IgD-negative memory B cell (primary cell): ENCODE measurements at regions not wholly inside any gene's neighbourhood (a gene's known extent, or its start where the extent isn't known, plus 50 kb on each side); places are given as distances from the start of the nearest gene placed in this dataset.

Source experiments
- H3K27ac Mint-ChIP-seq, 3 donors: one replicate each; pipeline ENCODE4 v1.8.0; 2020 to 2022; ENCODE audit warnings: mild to moderate bottlenecking in 3 of 3, mixed read lengths in 3 of 3, moderate library complexity in 1 of 3
- H3K27me3 Mint-ChIP-seq: one replicate; pipeline ENCODE4 v1.8.0; 2021; ENCODE audit warnings: mixed read lengths
- H3K36me3 Mint-ChIP-seq: one replicate; pipeline ENCODE4 v1.8.0; 2020; ENCODE audit warnings: mild to moderate bottlenecking, mixed read lengths
- H3K4me1 Mint-ChIP-seq, 3 donors: one replicate each; pipeline ENCODE4 v1.8.0; 2020 to 2022; ENCODE audit warnings: mixed read lengths in 3 of 3, mild to moderate bottlenecking in 1 of 3
- H3K4me3 Mint-ChIP-seq, 4 donors: one replicate each; pipeline ENCODE4 v1.8.0; 2020 to 2022; ENCODE audit warnings: mild to moderate bottlenecking in 4 of 4, mixed read lengths in 4 of 4, moderate library complexity in 3 of 4
- H3K9me3 Mint-ChIP-seq, 3 donors: one replicate each; pipeline ENCODE4 v1.8.0; 2020 to 2021; ENCODE audit warnings: mixed read lengths in 3 of 3, mild to moderate bottlenecking in 1 of 3

- peaks cover 2 to 3% (median 3%) of the 10 kb centered on the region in 3 donors for H3K9me3 Mint-ChIP-seq
- H3K27me3 Mint-ChIP-seq, result no peaks in the 10 kb centered on the region
- no peaks in the 10 kb centered on the region for H3K36me3 Mint-ChIP-seq
- H3K27ac Mint-ChIP-seq, result no peak overlapping the region
- no peak overlapping the region for H3K4me3 Mint-ChIP-seq
- no peaks in the 10 kb centered on the region for H3K4me1 Mint-ChIP-seq
These were observed 160.5 kb upstream of the KCNJ16 start for GRCh38 chr17:69914520-69914919.

- Mint-ChIP-seq H3K4me1 (no peaks in the 10 kb centered on the region), H3K4me3 (no peak overlapping the region), H3K27ac (no peak overlapping the region), H3K36me3 (no peaks in the 10 kb centered on the region), H3K27me3 (no peaks in the 10 kb centered on the region), H3K9me3 (peaks cover 3 to 11% (median 3%) of the 10 kb centered on the region in 3 donors)
These were observed 158.3 kb upstream of the KCNJ16 start for GRCh38 chr17:69916761-69917160.

GRCh38 chr17:69918164-69918563 lies 156.9 kb upstream of the KCNJ16 start:
- no peak overlapping the region for H3K4me3 Mint-ChIP-seq
- no peaks in the 10 kb centered on the region for H3K36me3 Mint-ChIP-seq
- no peak overlapping the region for H3K27ac Mint-ChIP-seq
- H3K9me3 Mint-ChIP-seq, result peaks cover 3 to 11% (median 3%) of the 10 kb centered on the region in 3 donors
- no peaks in the 10 kb centered on the region for H3K27me3 Mint-ChIP-seq
- no peaks in the 10 kb centered on the region for H3K4me1 Mint-ChIP-seq

GRCh38 chr17:69919789-69920188 lies 155.2 kb upstream of the KCNJ16 start:
- Mint-ChIP-seq H3K27me3 (no peaks in the 10 kb centered on the region), H3K9me3 (peaks cover 3 to 11% (median 3%) of the 10 kb centered on the region in 3 donors), H3K36me3 (no peaks in the 10 kb centered on the region), H3K4me3 (no peak overlapping the region), H3K4me1 (no peaks in the 10 kb centered on the region), H3K27ac (no peak overlapping the region)

- Mint-ChIP-seq H3K27me3 (no peaks in the 10 kb centered on the region), H3K4me3 (no peak overlapping the region), H3K36me3 (no peaks in the 10 kb centered on the region), H3K4me1 (no peaks in the 10 kb centered on the region), H3K27ac (no peak overlapping the region), H3K9me3 (peaks cover 3 to 11% (median 3%) of the 10 kb centered on the region in 3 donors)
These were observed 154.0 kb upstream of the KCNJ16 start for GRCh38 chr17:69921046-69921445.

- Mint-ChIP-seq H3K4me1 (no peaks in the 10 kb centered on the region), H3K27ac (no peak overlapping the region), H3K9me3 (peaks cover 5 to 14% (median 5%) of the 10 kb centered on the region in 3 donors), H3K27me3 (no peaks in the 10 kb centered on the region), H3K4me3 (no peak overlapping the region), H3K36me3 (no peaks in the 10 kb centered on the region)
These were observed 146.4 kb upstream of the KCNJ16 start for GRCh38 chr17:69928611-69929010.

- H3K9me3 Mint-ChIP-seq, result peaks cover 3 to 5% (median 3%) of the 10 kb centered on the region in 3 donors
- peaks cover 1% of the 10 kb centered on the region for H3K36me3 Mint-ChIP-seq
- no peak overlapping the region for H3K4me3 Mint-ChIP-seq
- no peaks in the 10 kb centered on the region for H3K27me3 Mint-ChIP-seq
- no peak overlapping the region for H3K27ac Mint-ChIP-seq
- H3K4me1 Mint-ChIP-seq, result no peaks in the 10 kb centered on the region
These were observed 138.0 kb upstream of the KCNJ16 start for GRCh38 chr17:69936996-69937395.

GRCh38 chr17:69943058-69943457 lies 132.0 kb upstream of the KCNJ16 start:
- Mint-ChIP-seq H3K4me3 (no peak overlapping the region), H3K27ac (no peak overlapping the region), H3K4me1 (no peaks in the 10 kb centered on the region), H3K36me3 (no peaks in the 10 kb centered on the region), H3K27me3 (no peaks in the 10 kb centered on the region), H3K9me3 (peaks cover 0 to 2% (median 0%) of the 10 kb centered on the region in 3 donors)

GRCh38 chr17:69944406-69944805 lies 130.6 kb upstream of the KCNJ16 start:
- H3K36me3 Mint-ChIP-seq, result no peaks in the 10 kb centered on the region
- H3K4me1 Mint-ChIP-seq, result no peaks in the 10 kb centered on the region
- H3K27me3 Mint-ChIP-seq, result no peaks in the 10 kb centered on the region
- H3K9me3 Mint-ChIP-seq, result peaks cover 0 to 2% (median 0%) of the 10 kb centered on the region in 3 donors
- no peak overlapping the region for H3K27ac Mint-ChIP-seq
- H3K4me3 Mint-ChIP-seq, result no peak overlapping the region

- Mint-ChIP-seq H3K4me3 (no peak overlapping the region), H3K36me3 (no peaks in the 10 kb centered on the region), H3K9me3 (peaks cover 0 to 2% (median 0%) of the 10 kb centered on the region in 3 donors), H3K27ac (no peak overlapping the region), H3K4me1 (no peaks in the 10 kb centered on the region), H3K27me3 (no peaks in the 10 kb centered on the region)
These were observed 129.3 kb upstream of the KCNJ16 start for GRCh38 chr17:69945698-69946185.

- H3K27me3 Mint-ChIP-seq, result no peaks in the 10 kb centered on the region
- H3K27ac Mint-ChIP-seq, result no peak overlapping the region
- no peaks in the 10 kb centered on the region for H3K36me3 Mint-ChIP-seq
- H3K9me3 Mint-ChIP-seq, result peaks cover 0 to 2% (median 1%) of the 10 kb centered on the region in 3 donors
- H3K4me1 Mint-ChIP-seq, result no peaks in the 10 kb centered on the region
- no peak overlapping the region for H3K4me3 Mint-ChIP-seq
These were observed 127.8 kb upstream of the KCNJ16 start for GRCh38 chr17:69947027-69947759.

- Mint-ChIP-seq H3K4me1 (no peaks in the 10 kb centered on the region), H3K9me3 (peaks cover 0 to 6% (median 1%) of the 10 kb centered on the region in 3 donors), H3K36me3 (no peaks in the 10 kb centered on the region), H3K27me3 (no peaks in the 10 kb centered on the region), H3K27ac (no peak overlapping the region), H3K4me3 (no peak overlapping the region)
These were observed 126.6 kb upstream of the KCNJ16 start for GRCh38 chr17:69948406-69948805.

GRCh38 chr17:69949496-69949895 lies 125.5 kb upstream of the KCNJ16 start:
- Mint-ChIP-seq H3K4me3 (no peak overlapping the region), H3K36me3 (no peaks in the 10 kb centered on the region), H3K9me3 (peaks cover 0 to 6% (median 1%) of the 10 kb centered on the region in 3 donors), H3K4me1 (no peaks in the 10 kb centered on the region), H3K27me3 (no peaks in the 10 kb centered on the region), H3K27ac (no peak overlapping the region)

- no peaks in the 10 kb centered on the region for H3K27me3 Mint-ChIP-seq
- no peaks in the 10 kb centered on the region for H3K4me1 Mint-ChIP-seq
- H3K27ac Mint-ChIP-seq, result peak overlapping the region in 1 of 3 donors; percentile 55
- peaks cover 0 to 6% (median 1%) of the 10 kb centered on the region in 3 donors for H3K9me3 Mint-ChIP-seq
- H3K4me3 Mint-ChIP-seq, result no peak overlapping the region
- no peaks in the 10 kb centered on the region for H3K36me3 Mint-ChIP-seq
These were observed 124.9 kb upstream of the KCNJ16 start for GRCh38 chr17:69949973-69950695.

- Mint-ChIP-seq H3K36me3 (no peaks in the 10 kb centered on the region), H3K9me3 (peaks cover 0 to 4% (median 1%) of the 10 kb centered on the region in 3 donors), H3K27me3 (no peaks in the 10 kb centered on the region), H3K27ac (peak overlapping the region in 1 of 3 donors; percentile 55), H3K4me3 (no peak overlapping the region), H3K4me1 (no peaks in the 10 kb centered on the region)
These were observed 124.2 kb upstream of the KCNJ16 start for GRCh38 chr17:69950701-69951418.
